Panc1 (cell line): ENCODE measurements at regions not wholly inside any gene's neighbourhood (a gene's known extent, or its start where the extent isn't known, plus 50 kb on each side); places are given as distances from the start of the nearest gene placed in this dataset.

Experiments used
- ATAC-seq: fragments of 200-7000 bp; cut with Tn5 transposase; 2 replicates; pipeline ENCODE4 v1.9.1; 2020; ENCODE audit warnings: mild to moderate bottlenecking, moderate library complexity
- BruUV-seq: library from RNA; stranded (reverse); fragments of 400-500 nt; replicated peaks from 2 replicates; lab custom pipeline; 2021; lab: Mats Ljungman, UMichigan
- CTCF ChIA-PET: fragments of 300-600 bp; sonication (Branson Sonifier 250); formaldehyde crosslinking; loops from one replicate; lab custom pipeline; 2022; ENCODE audit warnings: antibody characterized with exemption; lab: Charles Lee
- POLR2A ChIA-PET: fragments of 300-600 bp; sonication (Branson Sonifier 250); formaldehyde crosslinking; loops from one replicate; lab custom pipeline; 2022; ENCODE audit warnings: antibody characterized with exemption; lab: Charles Lee
- DNase-seq: peaks from one replicate; pipeline ENCODE4 v3.0.0-alpha.2; 2010; ENCODE audit warnings: low read depth, low spot score
- H3K27ac ChIP-seq: 2 replicates; pipeline ENCODE4 v1.5.1; 2011; ENCODE audit warnings: mild to moderate bottlenecking, low read length, inconsistent platforms
- H3K27me3 ChIP-seq: fragments of 200-500 bp; sonication (Bioruptor generic); 2 replicates; pipeline ENCODE4 v1.6.0; 2014; ENCODE audit warnings: low read length, inconsistent platforms; ENCODE audit not compliant: control insufficient read depth, insufficient read depth
- H3K36me3 ChIP-seq: fragments of 200-500 bp; sonication (Bioruptor generic); 2 replicates; pipeline ENCODE4 v1.5.1; 2014; ENCODE audit warnings: inconsistent platforms, mild to moderate bottlenecking, low read length, moderate library complexity; ENCODE audit not compliant: control insufficient read depth, insufficient read depth
- H3K4me1 ChIP-seq: 2 replicates; pipeline ENCODE4 v1.5.1; 2011; ENCODE audit warnings: inconsistent platforms, mild to moderate bottlenecking, low read length, moderate library complexity; ENCODE audit not compliant: control insufficient read depth, insufficient read depth
- H3K4me3 ChIP-seq, 2 experiments: 2 replicates each; pipeline ENCODE4 v1.5.1; 2011 to 2012; ENCODE audit warnings: low read depth in 2 of 2, low read length in 2 of 2, mild to moderate bottlenecking in 2 of 2, inconsistent platforms in 1 of 2, moderate library complexity in 1 of 2
- H3K9me3 ChIP-seq: fragments of 200-500 bp; sonication (Bioruptor generic); 2 replicates; pipeline ENCODE4 v1.5.1; 2014; ENCODE audit warnings: low read depth, mild to moderate bottlenecking, inconsistent platforms, low read length, moderate library complexity; ENCODE audit not compliant: control insufficient read depth, insufficient read depth
- CTCF ChIP-seq: fragments of 450-650 bp; IDR thresholded peaks from 2 replicates; pipeline ENCODE4 v1.5.1; 2017; ENCODE audit warnings: mild to moderate bottlenecking
- POLR2AphosphoS5 ChIP-seq: IDR thresholded peaks from 2 replicates; pipeline ENCODE4 v1.6.1; 2012; ENCODE audit warnings: mild to moderate bottlenecking, low read depth, low read length, moderate library complexity
- REST ChIP-seq, 2 experiments: IDR thresholded peaks; 2 replicates each; pipeline ENCODE4 v1.6.1; 2011 to 2012; ENCODE audit warnings: low read depth in 2 of 2, control low read depth in 1 of 2, low read length in 1 of 2, mild to moderate bottlenecking in 1 of 2, moderate library complexity in 1 of 2; ENCODE audit not compliant: insufficient read depth in 1 of 2
- SIN3A ChIP-seq: IDR thresholded peaks from 2 replicates; pipeline ENCODE4 v1.6.1; 2012; ENCODE audit warnings: low read depth, mild to moderate bottlenecking, low read length, moderate library complexity, borderline replicate concordance; ENCODE audit not compliant: insufficient read depth
- TCF7L2 ChIP-seq: IDR thresholded peaks from 2 replicates; pipeline ENCODE4 v1.6.1; 2011; ENCODE audit warnings: mild to moderate bottlenecking, low read depth, low read length, inconsistent platforms
- in situ Hi-C: cut with HindIII; loops from 2 replicates; pipeline ENCODE4 v1.10.0; 2016; ENCODE audit warnings: low sequenced_read_pairs, low pct_unique_long_range_greater_than_20kb
- intact Hi-C: fragments of 100-400 bp; cut with micrococcal nuclease; formaldehyde crosslinking; loops from one replicate; pipeline ENCODE4 v1.10.0; 2022; ENCODE audit not compliant: unreplicated experiment

GRCh38 chr1:196152975-196153374 is 455.3 kb downstream of the KCNT2 start:
- in situ Hi-C loops (no loop called here), intact Hi-C loops (no loop called here)
- Histone ChIP-seq H3K27me3 (no peaks in the 10 kb centered on the region), H3K4me3 (no peak overlapping the region), H3K27ac (no peak overlapping the region), H3K4me1 (no peaks in the 10 kb centered on the region), H3K36me3 (no peaks in the 10 kb centered on the region), H3K9me3 (no peaks in the 10 kb centered on the region)
- CTCF ChIA-PET = no interaction called here
- BruUV-seq = no TSS peak
- DNase-seq = no peak
- ATAC-seq = no peak
- POLR2A ChIA-PET = no interaction called here
- TF ChIP-seq REST (IDR thresholded peaks at IDR 0.05; ENCODE audit: insufficient read depth in 1 of 2, low read depth in 2 of 2, low read length in 1 of 2) = no peak
- no peak for TF ChIP-seq POLR2AphosphoS5
- TF ChIP-seq CTCF = no peak
- TF ChIP-seq SIN3A = no peak
- no peak for TF ChIP-seq TCF7L2

GRCh38 chr1:196152086-196152485 is 456.2 kb downstream of the KCNT2 start:
- TF ChIP-seq TCF7L2 (no peak), POLR2AphosphoS5 (no peak), SIN3A (no peak), REST (IDR thresholded peaks at IDR 0.05; ENCODE audit: insufficient read depth in 1 of 2, low read depth in 2 of 2, low read length in 1 of 2) (no peak), CTCF (no peak)
- POLR2A ChIA-PET = no interaction called here
- no peaks in the 10 kb centered on the region for H3K27me3 ChIP-seq
- in situ Hi-C loops (no loop called here), intact Hi-C loops (no loop called here)
- no peaks in the 10 kb centered on the region for H3K4me1 ChIP-seq
- no peak overlapping the region for H3K4me3 ChIP-seq
- no peak overlapping the region for H3K27ac ChIP-seq
- BruUV-seq = no TSS peak
- no peaks in the 10 kb centered on the region for H3K36me3 ChIP-seq
- no peak for ATAC-seq
- no peak for DNase-seq
- CTCF ChIA-PET = no interaction called here
- no peaks in the 10 kb centered on the region for H3K9me3 ChIP-seq
